Endothelial cell (in vitro differentiated cells): ENCODE measurements at regions not wholly inside any gene's neighbourhood (a gene's known extent, or its start where the extent isn't known, plus 50 kb on each side); places are given as distances from the start of the nearest gene placed in this dataset.

Experiments
- DNase-seq: peaks from one replicate; pipeline ENCODE4 v3.0.0; 2021; ENCODE audit warnings: low spot score
- H3K27ac Mint-ChIP-seq: one replicate; pipeline ENCODE4 v1.8.0; 2021; ENCODE audit warnings: mixed read lengths, inconsistent platforms; ENCODE audit not compliant: unreplicated experiment
- H3K27me3 Mint-ChIP-seq: one replicate; pipeline ENCODE4 v1.8.0; 2021; ENCODE audit warnings: mild to moderate bottlenecking, moderate library complexity, mixed read lengths, inconsistent platforms; ENCODE audit not compliant: unreplicated experiment
- H3K36me3 Mint-ChIP-seq: one replicate; pipeline ENCODE4 v1.8.0; 2021; ENCODE audit warnings: mild to moderate bottlenecking, low read depth, mixed read lengths, inconsistent platforms; ENCODE audit not compliant: unreplicated experiment
- H3K4me1 Mint-ChIP-seq: one replicate; pipeline ENCODE4 v1.8.0; 2021; ENCODE audit warnings: mild to moderate bottlenecking, mixed read lengths, inconsistent platforms; ENCODE audit not compliant: unreplicated experiment
- H3K4me3 Mint-ChIP-seq: one replicate; pipeline ENCODE4 v1.8.0; 2021; ENCODE audit warnings: mild to moderate bottlenecking, mixed read lengths, inconsistent platforms; ENCODE audit not compliant: unreplicated experiment
- H3K9me3 Mint-ChIP-seq: one replicate; pipeline ENCODE4 v1.8.0; 2021; ENCODE audit warnings: mixed read lengths, inconsistent platforms; ENCODE audit not compliant: unreplicated experiment
- CTCF ChIP-seq: fragments of 200-600 bp; sonication (generic); IDR thresholded peaks from one replicate; pipeline ENCODE4 v1.5.0; 2021; ENCODE audit warnings: antibody characterized with exemption; ENCODE audit not compliant: unreplicated experiment

- Mint-ChIP-seq H3K4me1 (no peaks in the 10 kb centered on the region), H3K36me3 (no peaks in the 10 kb centered on the region), H3K27ac (no peak overlapping the region), H3K9me3 (no peaks in the 10 kb centered on the region), H3K4me3 (no peak overlapping the region), H3K27me3 (no peaks in the 10 kb centered on the region)
- DNase-seq: no peak
- TF ChIP-seq CTCF: no peak
These were observed 63.0 kb upstream of the CDCA7L start for GRCh38 chr7:22008683-22009082.

GRCh38 chr7:22008087-22008486, 62.4 kb upstream of the CDCA7L start:
- Mint-ChIP-seq H3K27ac (no peak overlapping the region), H3K4me3 (no peak overlapping the region), H3K36me3 (no peaks in the 10 kb centered on the region), H3K4me1 (no peaks in the 10 kb centered on the region), H3K9me3 (no peaks in the 10 kb centered on the region), H3K27me3 (no peaks in the 10 kb centered on the region)
- no peak for DNase-seq
- no peak for TF ChIP-seq CTCF

- Mint-ChIP-seq H3K27ac (no peak overlapping the region), H3K4me1 (no peaks in the 10 kb centered on the region), H3K4me3 (no peak overlapping the region), H3K27me3 (no peaks in the 10 kb centered on the region), H3K9me3 (no peaks in the 10 kb centered on the region), H3K36me3 (no peaks in the 10 kb centered on the region)
- DNase-seq: no peak
- TF ChIP-seq CTCF: no peak
These were observed 59.5 kb upstream of the CDCA7L start for GRCh38 chr7:22005151-22005550.

- no peak for TF ChIP-seq CTCF
- Mint-ChIP-seq H3K36me3 (no peaks in the 10 kb centered on the region), H3K4me3 (no peak overlapping the region), H3K27me3 (no peaks in the 10 kb centered on the region), H3K4me1 (no peaks in the 10 kb centered on the region), H3K9me3 (no peaks in the 10 kb centered on the region), H3K27ac (no peak overlapping the region)
- no peak for DNase-seq
These were observed 57.0 kb upstream of the CDCA7L start for GRCh38 chr7:22002726-22003125.

GRCh38 chr7:22001345-22002004, 55.8 kb upstream of the CDCA7L start:
- peak; percentile 56 for DNase-seq
- Mint-ChIP-seq H3K36me3 (no peaks in the 10 kb centered on the region), H3K9me3 (no peaks in the 10 kb centered on the region), H3K4me3 (no peak overlapping the region), H3K4me1 (no peaks in the 10 kb centered on the region), H3K27me3 (no peaks in the 10 kb centered on the region), H3K27ac (no peak overlapping the region)
- TF ChIP-seq CTCF: peak; percentile 91
